Epidermal melanocyte (primary cell): ENCODE measurements at regions not wholly inside any gene's neighbourhood (a gene's known extent, or its start where the extent isn't known, plus 50 kb on each side); places are given as distances from the start of the nearest gene placed in this dataset.
"Not testable (repeated sequence)": the region's sequence is repeated elsewhere in the genome, so short reads cannot be mapped to it uniquely, and the experiment has no call there.

Experiments used
- DNase-seq: peaks from one replicate; pipeline ENCODE4 v3.0.0; 2011; ENCODE audit warnings: low spot score; ENCODE audit not compliant: insufficient read length

GRCh38 chr5:166906991-166907713 is 1384.3 kb upstream of the WWC1 start:
- no peak for DNase-seq

GRCh38 chr5:166909040-166909439 is 1382.4 kb upstream of the WWC1 start:
- DNase-seq = no peak

GRCh38 chr5:166909926-166910325 is 1381.5 kb upstream of the WWC1 start:
- DNase-seq = no peak

DNA sequence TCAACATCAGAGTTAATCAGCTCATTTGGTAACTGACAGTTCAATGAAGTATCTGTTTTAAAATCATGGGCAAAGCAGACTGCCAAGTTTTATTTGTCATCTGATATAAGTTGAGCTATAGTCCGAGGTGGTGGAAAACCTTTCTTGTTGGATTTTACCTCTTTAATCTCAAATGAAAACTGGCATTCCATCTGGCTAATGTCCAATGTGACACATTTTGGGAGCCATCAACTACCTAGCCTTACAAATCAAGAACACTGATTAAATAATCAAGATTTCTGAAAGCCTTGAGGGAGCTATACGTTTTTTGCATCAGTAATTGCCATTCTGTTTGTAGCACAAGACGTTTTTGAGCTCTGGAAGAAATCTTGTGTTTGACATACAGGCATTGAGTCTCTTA is 1380.5 kb upstream of the WWC1 start:
- DNase-seq = no peak

DNA sequence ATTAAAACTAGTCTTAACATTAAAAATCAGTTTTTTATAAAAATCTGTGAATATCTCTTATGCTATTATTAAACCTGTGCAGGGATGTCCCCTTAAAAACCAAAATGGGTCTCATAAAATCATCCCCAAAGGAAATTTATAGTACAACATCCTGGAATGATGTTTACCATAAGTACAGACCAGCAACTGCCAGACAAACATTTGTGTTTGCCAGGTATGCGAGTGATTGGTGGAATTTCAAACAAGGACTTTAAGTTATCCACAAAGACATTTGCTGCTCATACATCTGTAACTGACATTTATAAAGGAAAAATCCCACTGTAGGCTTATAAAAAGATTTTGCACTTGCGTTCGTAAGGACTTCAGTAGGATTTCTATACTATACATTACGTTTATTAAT is 1375.4 kb upstream of the WWC1 start:
- DNase-seq = no peak

GRCh38 chr5:166926138-166926537 is 1365.3 kb upstream of the WWC1 start:
- DNase-seq = no peak

DNA sequence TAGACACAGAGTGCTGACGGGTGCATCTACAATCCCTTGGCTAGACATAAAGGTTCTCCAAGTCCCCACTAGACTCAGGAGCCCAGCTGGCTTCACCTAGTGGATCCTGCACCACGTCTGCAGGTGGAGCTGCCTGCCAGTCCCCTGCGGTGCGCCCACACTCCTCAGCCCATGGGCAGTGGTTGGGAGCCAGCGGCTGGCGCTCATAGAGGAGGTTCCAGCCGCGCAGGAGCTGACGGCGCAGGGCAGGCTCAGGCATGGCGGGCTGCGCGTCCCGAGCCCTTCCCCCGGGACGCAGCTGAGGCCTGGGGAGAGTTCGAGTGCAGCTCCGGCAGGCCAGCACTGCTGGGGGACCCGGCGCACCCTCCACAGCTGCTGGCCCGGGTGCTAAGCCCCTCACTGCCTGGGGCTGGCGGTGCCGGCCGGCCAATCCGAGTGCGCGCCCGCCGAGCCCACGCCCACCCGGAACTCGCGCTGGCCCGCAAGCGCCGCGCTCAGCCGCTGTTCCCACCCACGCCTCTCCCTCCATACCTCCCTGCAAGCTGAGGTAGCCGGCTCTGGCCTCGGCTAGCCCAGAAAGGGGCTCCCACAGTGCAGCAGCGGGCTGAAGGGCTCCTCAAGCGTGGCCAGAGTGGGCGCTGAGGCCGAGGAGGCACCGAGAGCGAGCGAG is 1364.5 kb upstream of the WWC1 start:
- not testable (repeated sequence) for DNase-seq

DNA sequence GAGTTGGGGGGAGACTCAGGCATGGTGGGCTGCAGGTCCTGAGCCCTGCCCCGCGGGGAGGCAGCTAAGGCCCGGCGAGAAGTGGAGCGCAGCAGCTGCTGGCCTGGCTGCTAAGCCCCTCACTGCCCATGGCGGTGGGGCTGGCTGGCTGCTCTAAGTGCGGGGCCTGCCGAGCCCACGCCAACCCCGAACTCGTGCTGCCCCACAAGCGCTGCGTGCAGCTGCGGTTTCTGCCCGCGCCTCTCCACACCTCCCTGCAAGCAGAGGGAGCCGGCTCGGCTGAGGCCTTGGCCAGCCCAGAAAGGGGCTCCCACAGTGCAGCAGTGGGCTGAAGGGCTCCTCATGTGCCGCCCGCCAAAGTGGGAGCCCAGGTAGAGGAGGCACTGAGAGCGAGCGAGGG is 1355.1 kb upstream of the WWC1 start:
- DNase-seq = no peak

DNA sequence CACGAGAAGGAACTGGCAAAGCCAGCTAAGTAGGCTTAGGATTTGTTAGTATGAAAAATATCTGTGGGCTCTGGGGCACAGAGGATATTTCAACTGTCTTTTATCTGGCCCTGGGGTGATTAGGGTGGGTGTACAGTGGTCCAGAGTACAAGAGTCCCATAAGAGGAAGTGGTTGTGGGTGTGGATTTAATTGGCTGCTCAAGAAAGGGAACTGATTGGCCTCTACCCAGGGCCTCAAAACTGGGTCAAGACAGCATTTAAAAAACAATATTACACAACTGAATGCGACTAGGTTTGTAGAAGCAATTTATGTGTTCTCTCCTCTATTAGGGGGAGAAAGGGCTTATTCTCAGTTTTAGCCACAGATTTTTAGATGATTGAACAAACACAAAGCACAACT is 1353.4 kb upstream of the WWC1 start:
- no peak for DNase-seq

GRCh38 chr5:166942948-166943347 is 1348.5 kb upstream of the WWC1 start:
- no peak for DNase-seq

- DNase-seq = no peak
Observed at GRCh38 chr5:166947045-166947444, 1344.4 kb upstream of the WWC1 start.

GRCh38 chr5:166948679-166949078 is 1342.8 kb upstream of the WWC1 start:
- no peak for DNase-seq

GRCh38 chr5:166952048-166952447 is 1339.4 kb upstream of the WWC1 start:
- no peak for DNase-seq

DNA sequence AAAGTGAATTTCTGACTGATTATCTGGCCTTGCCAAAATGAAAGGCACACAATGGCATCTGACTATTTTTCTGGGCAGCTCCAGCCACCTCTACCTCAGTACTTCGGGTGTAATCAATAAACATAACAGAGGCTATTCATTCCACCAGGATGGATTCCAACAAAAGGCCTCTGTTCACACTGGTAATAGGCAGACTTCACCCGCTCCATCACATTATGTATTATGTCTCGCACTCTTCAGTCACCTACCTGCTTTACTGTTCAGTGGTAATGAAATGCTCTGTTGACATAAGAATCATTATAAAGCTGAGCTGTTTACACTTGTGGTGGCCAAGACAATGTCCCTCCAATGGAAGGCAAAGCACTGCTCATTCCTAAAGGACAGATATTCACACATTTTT is 1333.7 kb upstream of the WWC1 start:
- no peak for DNase-seq

GRCh38 chr5:166959766-166960165 is 1331.7 kb upstream of the WWC1 start:
- DNase-seq = no peak

DNA sequence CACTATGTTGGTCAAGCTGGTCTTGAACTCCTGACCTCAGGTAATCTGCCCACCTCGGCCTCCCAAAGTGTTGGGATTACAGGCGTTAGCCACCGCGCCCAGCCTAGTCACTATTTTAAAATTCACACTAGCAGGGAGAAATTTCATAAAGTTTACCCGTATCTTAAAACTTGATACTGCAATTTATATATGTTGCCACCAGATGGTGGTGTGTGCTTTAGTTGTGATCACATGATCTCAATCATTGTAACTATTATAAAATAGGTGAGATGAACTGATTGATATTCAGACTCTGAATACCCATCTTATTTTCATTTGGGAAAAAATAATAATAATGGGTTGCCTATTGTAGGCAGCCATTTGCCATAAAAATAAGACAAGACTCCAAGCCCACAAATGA is 1330.4 kb upstream of the WWC1 start:
- no peak for DNase-seq

DNA sequence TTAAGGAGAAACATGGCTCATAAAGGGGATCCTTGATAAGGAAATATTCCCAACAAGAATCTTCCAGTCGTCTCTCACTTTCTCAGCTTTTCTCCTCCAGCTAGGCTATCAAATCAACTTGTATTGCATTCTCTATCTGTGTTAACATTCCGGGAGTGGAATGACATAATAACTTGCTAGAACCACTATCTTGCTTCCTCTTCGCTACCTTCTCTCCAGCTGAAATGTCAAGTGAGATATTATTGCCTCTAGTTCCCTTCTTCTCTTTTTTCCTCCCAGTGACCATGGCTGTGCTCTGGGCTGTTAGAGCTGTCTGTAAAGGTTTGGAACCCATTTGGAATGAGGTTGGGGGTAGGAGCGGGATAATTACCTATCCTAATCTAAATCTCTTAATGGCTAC is 1329.5 kb upstream of the WWC1 start:
- DNase-seq = no peak

GRCh38 chr5:166962461-166962860 is 1329.0 kb upstream of the WWC1 start:
- no peak for DNase-seq

GRCh38 chr5:166963596-166963995 is 1327.8 kb upstream of the WWC1 start:
- DNase-seq = no peak

- no peak for DNase-seq
Observed at GRCh38 chr5:166977911-166978422, 1313.5 kb upstream of the WWC1 start.

- DNase-seq = no peak
Observed at GRCh38 chr5:166979307-166979895, 1312.0 kb upstream of the WWC1 start.

- no peak for DNase-seq
Observed at GRCh38 chr5:166980666-166981065, 1310.8 kb upstream of the WWC1 start.

- no peak for DNase-seq
Observed at GRCh38 chr5:166982226-166982625, 1309.2 kb upstream of the WWC1 start.
